GM12874 (cell line): ENCODE measurements at regions not wholly inside any gene's neighbourhood (a gene's known extent, or its start where the extent isn't known, plus 50 kb on each side); places are given as distances from the start of the nearest gene placed in this dataset.

ENCODE experiments used
- TF ChIP-seq, protein P1 (sequence below): IDR thresholded peaks from 2 replicates; pipeline ENCODE4 v1.5.1; 2011; ENCODE audit warnings: low read depth, mild to moderate bottlenecking, control low read depth, low read length, moderate library complexity; ENCODE audit not compliant: insufficient read depth

DNA sequence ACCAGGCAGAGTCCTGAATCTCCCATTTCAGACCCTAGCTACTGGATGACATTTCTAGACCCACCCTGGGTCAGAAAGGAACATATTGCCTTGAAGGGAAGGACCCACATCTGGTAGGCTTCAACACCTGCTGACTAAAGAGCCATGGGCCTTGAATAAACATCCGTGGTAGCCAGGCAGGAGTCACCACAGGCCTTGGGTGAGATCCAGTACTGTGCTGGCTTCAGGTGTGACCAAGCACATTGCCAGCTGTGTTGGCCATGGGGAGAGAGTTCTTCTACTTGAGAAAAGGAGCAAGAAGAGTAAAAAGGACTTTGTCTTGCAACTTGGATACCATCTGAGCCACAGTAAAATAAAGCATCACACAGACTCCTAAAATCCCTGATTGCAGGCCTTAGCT, 332.6 kb downstream of the SLC16A7 start:
- TF ChIP-seq, protein P1, sequence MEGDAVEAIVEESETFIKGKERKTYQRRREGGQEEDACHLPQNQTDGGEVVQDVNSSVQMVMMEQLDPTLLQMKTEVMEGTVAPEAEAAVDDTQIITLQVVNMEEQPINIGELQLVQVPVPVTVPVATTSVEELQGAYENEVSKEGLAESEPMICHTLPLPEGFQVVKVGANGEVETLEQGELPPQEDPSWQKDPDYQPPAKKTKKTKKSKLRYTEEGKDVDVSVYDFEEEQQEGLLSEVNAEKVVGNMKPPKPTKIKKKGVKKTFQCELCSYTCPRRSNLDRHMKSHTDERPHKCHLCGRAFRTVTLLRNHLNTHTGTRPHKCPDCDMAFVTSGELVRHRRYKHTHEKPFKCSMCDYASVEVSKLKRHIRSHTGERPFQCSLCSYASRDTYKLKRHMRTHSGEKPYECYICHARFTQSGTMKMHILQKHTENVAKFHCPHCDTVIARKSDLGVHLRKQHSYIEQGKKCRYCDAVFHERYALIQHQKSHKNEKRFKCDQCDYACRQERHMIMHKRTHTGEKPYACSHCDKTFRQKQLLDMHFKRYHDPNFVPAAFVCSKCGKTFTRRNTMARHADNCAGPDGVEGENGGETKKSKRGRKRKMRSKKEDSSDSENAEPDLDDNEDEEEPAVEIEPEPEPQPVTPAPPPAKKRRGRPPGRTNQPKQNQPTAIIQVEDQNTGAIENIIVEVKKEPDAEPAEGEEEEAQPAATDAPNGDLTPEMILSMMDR: no peak

DNA sequence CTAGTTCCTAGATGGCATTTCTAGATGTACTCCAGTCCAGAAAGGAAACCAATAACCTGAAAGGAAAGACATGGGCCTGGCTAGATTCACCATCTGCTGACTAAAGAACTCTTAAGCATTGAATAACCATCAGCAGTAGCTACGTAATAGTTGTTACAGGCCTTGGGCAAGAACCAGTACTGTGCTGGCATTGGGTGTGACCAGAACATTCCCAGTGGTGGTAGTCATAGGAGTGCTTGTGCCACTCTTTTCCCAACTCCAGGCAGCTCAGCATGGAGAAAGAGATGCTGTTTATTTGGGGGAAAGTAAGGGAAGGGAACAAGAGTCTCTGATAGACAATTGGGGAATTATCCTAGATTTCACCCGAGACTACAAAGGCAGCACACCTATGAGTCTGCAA, 333.3 kb downstream of the SLC16A7 start:
- TF ChIP-seq, protein P1: no peak

DNA sequence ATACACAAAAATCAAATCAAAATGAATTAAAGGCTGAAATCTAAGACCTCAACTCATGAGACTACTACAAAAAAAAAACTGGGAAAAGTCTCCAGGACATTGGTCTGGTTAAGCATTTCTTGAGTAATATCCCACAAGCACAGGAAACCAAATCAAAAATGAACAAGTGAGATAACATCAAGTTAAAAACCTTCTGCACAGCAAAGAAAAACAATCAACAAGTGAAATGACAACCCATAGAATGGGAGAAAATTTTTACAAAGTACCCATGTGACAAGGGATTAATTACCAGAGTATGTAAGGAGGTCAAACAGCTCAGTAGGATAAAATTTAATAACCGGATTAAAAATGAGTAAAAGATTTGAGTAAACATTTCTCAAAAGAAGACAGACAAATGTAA, 338.7 kb downstream of the SLC16A7 start:
- TF ChIP-seq, protein P1: no peak

DNA sequence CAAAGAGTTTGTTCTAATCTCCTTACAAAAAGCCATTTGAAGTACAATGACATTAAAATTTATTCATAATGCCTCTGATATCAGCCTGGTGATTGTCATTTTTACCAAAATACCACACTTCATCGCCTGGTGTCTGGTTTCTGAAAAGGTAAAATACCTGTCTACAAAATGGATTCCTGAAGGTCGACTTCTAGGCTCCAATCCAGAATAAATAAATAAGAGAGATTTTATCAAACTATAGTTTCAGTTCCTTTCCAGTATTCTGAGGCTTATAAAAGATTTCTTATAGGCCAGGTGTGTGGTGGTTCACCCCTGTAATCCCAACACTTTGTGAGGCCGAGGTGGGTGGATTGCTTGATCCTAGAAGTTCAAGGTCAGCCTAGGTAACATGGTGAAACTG, 340.7 kb downstream of the SLC16A7 start:
- TF ChIP-seq, protein P1: no peak

DNA sequence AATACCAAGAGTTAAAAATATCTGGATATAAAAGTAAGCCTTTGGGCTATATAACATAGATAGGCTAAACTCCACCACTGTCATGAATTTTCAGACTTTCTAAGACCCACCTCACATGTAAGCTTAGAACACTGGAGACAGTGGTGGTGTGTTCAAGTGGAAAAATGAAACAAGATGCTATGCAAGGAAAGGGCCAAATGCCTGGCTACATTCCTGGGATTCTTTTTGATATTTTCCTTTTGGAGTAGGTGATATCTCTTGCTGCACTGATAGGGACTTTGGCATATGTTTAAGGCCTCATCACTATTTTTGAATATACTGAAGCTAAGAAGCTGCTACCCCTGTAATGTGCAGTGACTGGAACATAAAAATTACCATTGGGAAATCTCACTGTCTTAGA, 341.3 kb downstream of the SLC16A7 start:
- TF ChIP-seq, protein P1: no peak

DNA sequence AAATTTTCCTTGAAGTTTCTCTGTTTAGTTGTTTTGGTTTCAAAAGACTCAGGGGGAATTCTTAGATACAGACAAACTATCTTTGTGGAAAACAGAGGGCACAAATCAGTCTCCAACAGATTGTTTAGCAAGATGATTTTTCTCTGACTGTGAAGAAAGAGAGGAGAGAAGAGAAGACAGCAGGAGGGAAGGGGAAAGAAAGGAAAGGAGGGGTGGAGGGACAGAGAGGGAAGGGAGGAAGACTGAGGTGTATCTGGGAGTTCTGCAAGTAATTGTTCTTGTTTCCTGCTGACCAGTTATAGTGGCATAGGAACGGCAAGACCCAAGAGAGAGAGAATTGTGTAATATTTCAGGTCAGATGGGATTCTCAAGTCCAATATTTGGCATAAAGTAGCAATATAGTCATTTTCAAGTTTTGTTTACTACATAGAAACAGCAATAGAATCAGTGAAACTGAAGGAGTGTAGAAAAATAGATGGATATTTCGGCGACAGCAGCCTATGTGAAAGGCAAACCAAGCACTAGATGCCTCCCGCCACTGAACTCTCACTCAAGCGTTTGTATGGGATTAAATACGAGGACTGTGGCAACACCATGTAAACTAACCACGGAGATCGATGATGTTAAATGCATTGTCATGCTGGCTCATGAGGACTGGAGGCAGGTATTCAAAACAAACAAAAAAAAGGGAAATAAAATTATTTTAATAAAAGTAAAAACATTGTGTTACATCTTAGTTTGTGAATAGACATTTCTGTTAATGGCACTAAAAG, 342.5 kb downstream of the SLC16A7 start:
- TF ChIP-seq, protein P1: no peak

DNA sequence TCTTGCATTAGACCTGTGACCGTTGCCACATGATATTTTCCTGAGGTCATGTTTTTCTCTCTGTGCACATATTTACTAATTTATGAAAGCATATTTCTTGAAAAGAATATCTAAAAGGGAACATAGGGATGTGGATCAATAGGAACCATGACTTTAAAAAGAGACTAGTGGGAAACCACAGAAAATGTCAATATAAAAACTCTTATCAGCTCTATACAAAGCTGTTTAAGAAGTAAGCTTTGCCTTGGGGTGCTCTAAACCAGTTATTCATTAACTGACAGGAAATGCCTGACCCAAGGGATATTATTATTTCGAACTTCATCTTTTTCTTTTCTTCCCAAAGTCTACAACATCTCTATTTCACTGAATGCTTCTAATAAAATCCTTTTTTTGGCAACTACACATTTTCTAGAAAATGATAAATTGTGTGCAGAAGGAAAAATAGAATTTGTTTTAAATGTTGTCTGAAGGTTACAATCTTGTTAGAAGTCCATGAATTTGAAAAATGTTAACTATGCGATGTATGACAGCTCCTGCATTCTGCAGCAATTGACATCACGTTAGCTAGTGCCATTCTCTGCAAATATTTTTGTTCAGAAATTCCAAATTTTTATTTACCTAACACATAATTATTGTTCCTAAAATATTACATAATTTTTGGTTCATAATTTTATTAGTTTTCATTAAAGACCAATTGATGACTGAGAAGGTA, 345.0 kb downstream of the SLC16A7 start:
- TF ChIP-seq, protein P1: no peak
